ENCODE measurements at regions not wholly inside any gene's neighbourhood (a gene's known extent, or its start where the extent isn't known, plus 50 kb on each side); places are given as distances from the start of the nearest gene placed in this dataset.

GRCh38 chr2:65565681-65566080, 133.3 kb upstream of the SPRED2 start:
- no peak for TF ChIP-seq ZFX (IDR thresholded peaks at IDR 0.05; ENCODE audit: borderline replicate concordance)
- TF ChIP-seq, protein P1, sequence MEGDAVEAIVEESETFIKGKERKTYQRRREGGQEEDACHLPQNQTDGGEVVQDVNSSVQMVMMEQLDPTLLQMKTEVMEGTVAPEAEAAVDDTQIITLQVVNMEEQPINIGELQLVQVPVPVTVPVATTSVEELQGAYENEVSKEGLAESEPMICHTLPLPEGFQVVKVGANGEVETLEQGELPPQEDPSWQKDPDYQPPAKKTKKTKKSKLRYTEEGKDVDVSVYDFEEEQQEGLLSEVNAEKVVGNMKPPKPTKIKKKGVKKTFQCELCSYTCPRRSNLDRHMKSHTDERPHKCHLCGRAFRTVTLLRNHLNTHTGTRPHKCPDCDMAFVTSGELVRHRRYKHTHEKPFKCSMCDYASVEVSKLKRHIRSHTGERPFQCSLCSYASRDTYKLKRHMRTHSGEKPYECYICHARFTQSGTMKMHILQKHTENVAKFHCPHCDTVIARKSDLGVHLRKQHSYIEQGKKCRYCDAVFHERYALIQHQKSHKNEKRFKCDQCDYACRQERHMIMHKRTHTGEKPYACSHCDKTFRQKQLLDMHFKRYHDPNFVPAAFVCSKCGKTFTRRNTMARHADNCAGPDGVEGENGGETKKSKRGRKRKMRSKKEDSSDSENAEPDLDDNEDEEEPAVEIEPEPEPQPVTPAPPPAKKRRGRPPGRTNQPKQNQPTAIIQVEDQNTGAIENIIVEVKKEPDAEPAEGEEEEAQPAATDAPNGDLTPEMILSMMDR (IDR thresholded peaks at IDR 0.05): no peak
- no peak overlapping the region for H3K27ac ChIP-seq

DNA sequence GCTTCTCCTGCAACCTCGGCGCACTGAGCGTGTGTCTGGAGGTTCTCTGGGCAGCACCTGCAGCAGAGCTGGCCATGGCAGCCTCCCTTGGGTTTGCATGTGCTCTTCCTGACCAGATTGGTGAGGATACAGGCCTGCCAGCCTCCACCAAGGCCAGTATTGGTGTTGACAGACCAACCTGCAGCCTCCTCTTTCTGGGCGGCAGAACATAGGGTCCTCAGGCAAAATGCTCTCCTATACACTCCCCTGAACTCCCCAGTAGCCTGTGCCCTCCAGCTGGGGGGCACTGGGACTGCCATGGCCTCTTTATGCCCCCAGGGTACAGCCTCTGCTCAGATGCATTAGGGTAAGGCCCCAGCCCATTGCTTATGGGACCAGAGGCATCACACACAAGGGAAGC, 131.9 kb upstream of the SPRED2 start:
- no peak for TF ChIP-seq ZFX (IDR thresholded peaks at IDR 0.05; ENCODE audit: borderline replicate concordance)
- TF ChIP-seq, protein P1 (IDR thresholded peaks at IDR 0.05): no peak
- H3K27ac ChIP-seq: no peak overlapping the region

DNA sequence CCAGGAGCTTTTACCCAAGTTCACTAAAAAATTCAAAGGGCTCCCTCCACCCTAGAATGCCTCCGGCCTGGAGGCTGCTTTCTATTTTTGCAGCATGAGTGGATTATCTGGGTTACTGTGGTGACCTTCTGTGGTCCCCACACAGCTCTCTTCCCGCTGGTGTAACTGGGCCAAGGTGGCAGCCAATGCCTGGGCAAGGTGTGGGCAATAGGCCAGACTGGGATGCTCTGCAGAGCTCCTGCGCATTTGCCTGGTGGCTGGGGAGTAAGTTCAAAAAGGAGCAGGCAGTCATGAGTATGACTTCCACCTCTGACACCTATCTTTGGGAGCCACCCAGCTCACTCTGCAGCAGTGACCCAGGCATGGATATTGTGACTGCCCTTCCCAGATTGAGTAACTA, 130.5 kb upstream of the SPRED2 start:
- no peak overlapping the region for H3K27ac ChIP-seq
- TF ChIP-seq ZFX (IDR thresholded peaks at IDR 0.05; ENCODE audit: borderline replicate concordance): no peak
- TF ChIP-seq, protein P1 (IDR thresholded peaks at IDR 0.05): no peak

- no peak overlapping the region for H3K27ac ChIP-seq
- TF ChIP-seq ZFX (IDR thresholded peaks at IDR 0.05; ENCODE audit: borderline replicate concordance): no peak
- TF ChIP-seq, protein P1 (IDR thresholded peaks at IDR 0.05): no peak
These were observed 126.3 kb upstream of the SPRED2 start for GRCh38 chr2:65558743-65559142.

DNA sequence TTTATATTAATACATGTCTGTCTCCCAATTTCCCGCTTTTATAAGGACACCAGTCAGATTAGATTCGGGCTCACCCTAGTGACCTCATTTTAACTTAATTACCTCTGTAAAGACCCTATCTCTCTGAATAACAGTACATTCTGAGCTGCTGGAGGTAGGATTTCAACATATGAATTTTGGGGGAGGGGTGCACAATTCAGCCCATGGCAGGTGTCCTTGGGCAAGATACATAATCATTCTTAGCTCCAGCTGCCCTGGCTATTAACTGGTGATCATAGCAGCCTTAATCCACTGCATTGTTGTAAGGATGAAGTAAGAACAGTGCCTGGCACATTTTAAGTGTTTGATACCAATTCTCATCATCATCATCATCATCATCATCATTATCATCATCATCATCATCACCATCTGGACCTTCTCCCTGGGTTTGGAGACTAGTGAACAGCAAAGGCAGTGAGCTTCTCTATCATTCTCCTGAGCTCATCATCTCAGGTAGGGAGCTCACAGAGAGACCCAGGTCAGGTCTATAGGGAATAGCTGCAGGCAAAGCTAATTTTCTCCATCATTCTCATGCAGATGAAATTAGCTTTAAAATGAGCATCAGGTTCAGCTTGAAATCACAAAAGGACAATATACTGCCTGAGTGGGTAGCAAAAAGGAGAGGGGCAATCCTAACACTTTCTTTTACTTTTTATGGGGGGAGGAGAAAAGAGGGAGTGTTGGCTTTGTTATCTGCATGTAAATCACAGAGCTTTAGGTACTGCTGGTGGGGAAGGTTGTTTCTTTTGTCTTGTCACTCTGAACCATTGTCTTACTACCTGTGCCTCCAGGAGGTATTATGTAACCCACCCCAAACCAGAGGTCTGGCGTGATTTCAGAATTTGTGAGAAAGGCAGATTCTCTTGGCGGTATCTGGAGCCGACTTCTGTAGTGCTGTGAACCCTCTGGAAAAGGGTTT, 125.5 kb upstream of the SPRED2 start:
- H3K27ac ChIP-seq: no peak overlapping the region
- TF ChIP-seq, protein P1 (IDR thresholded peaks at IDR 0.05): no peak
- no peak for TF ChIP-seq ZFX (IDR thresholded peaks at IDR 0.05; ENCODE audit: borderline replicate concordance)

DNA sequence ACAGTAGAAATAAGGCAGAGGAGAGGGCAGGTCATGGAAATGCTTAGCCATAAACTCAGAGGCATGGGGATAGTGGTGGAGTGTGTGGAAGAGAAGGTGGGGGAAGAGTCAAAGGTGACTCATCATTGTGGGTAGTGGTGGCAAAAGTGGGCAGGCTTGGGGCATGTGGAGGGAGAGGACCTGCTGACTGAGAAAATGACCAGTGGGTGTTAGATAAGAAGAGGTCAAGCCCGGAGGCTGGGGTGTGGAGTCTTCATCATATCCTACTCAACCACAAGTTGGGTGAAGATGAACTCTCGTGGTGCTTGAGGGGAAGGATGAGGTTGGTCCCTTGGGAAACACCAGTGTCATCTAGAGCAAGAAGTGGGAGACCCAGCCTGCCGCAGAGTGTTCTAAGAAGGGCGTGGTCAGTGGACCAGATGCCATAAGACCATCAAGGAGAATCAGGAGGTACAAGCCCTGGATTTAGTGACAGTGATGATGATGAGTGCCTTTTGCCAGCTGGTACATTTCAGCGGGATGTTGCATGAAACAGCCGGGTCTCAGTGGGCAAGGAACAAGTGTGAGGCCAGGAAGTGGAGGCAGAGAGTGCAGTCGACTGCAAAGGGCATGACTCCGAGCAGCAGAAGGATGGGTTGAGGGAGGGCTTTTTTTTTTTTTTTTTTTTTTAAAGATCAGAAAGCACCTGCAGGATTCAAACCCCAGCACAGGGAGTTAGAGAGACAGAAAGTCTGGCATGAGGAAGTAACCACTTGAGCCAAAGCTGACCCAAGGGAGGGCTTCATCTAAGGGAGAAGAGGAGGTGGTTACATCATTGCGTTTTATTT, 122.6 kb upstream of the SPRED2 start:
- H3K27ac ChIP-seq: no peak overlapping the region
- no peak for TF ChIP-seq ZFX (IDR thresholded peaks at IDR 0.05; ENCODE audit: borderline replicate concordance)
- TF ChIP-seq, protein P1 (IDR thresholded peaks at IDR 0.05): no peak
